ENCODE measurements at regions not wholly inside any gene's neighbourhood (a gene's known extent, or its start where the extent isn't known, plus 50 kb on each side); places are given as distances from the start of the nearest gene placed in this dataset.

- no peak overlapping the region for H3K4ac ChIP-seq (ENCODE audit: low read depth, low read length)
- no peak overlapping the region for H2AK5ac ChIP-seq (ENCODE audit: insufficient read length, low read length)
- H4K91ac ChIP-seq (ENCODE audit: insufficient read length, low read depth, low read length) = no peak overlapping the region
- no peak overlapping the region for H2AFZ ChIP-seq (ENCODE audit: low read length)
- Mint-ChIP-seq H3K4me1 (no peaks in the 10 kb centered on the region), H3K9me3 (no peaks in the 10 kb centered on the region), H3K27ac (peak overlapping the region in 1 of 3 experiments; percentile 21; a peak in 1 of 7 replicates), H3K36me3 (ENCODE audit: insufficient read depth in 1 of 3, low read depth in 3 of 3) (no peaks in the 10 kb centered on the region), H3K4me3 (no peak overlapping the region), H3K27me3 (ENCODE audit: low read depth) (no peaks in the 10 kb centered on the region; the same call in 1 of the 2 replicates)
- no CpG with 5 or more reads among the region's 4 CpGs for WGBS (ENCODE audit: extremely low coverage, insufficient read length, low lambda C conversion rate)
- H3K79me2 ChIP-seq (ENCODE audit: insufficient read depth, low read length) = no peaks in the 10 kb centered on the region
- H4K8ac ChIP-seq (replicated peaks; ENCODE audit: insufficient read length, low read depth, low read length) = no peak overlapping the region
- no peaks in the 10 kb centered on the region for H4K20me1 ChIP-seq (ENCODE audit: control insufficient read depth, insufficient read depth, insufficient read length)
- H2BK15ac ChIP-seq (ENCODE audit: low read depth, low read length) = no peak overlapping the region
- no peak overlapping the region for H3K56ac ChIP-seq (ENCODE audit: insufficient read length, low read depth, low read length)
- H3K14ac ChIP-seq (ENCODE audit: insufficient read depth, low read length) = no peak overlapping the region
- TF ChIP-seq CTCF (conservative IDR thresholded peaks at IDR 0.05) = no peak
- H3K9ac ChIP-seq (ENCODE audit: extremely low read depth, insufficient read length, low read length) = no peak overlapping the region
- H4K5ac ChIP-seq (ENCODE audit: insufficient read length, low read depth, low read length) = no peak overlapping the region
- H3K23me2 ChIP-seq (ENCODE audit: insufficient read length, low read depth, low read length, poor library complexity, severe bottlenecking) = no peaks in the 10 kb centered on the region
- no peaks in the 10 kb centered on the region for H3K9me3 ChIP-seq (ENCODE audit: control insufficient read depth, low read depth, low read length)
- H3K18ac ChIP-seq (ENCODE audit: insufficient read length, low read depth, low read length) = no peak overlapping the region
- H2BK120ac ChIP-seq (ENCODE audit: low read depth, low read length, poor library complexity, severe bottlenecking) = no peak overlapping the region
- H3K27ac ChIP-seq (ENCODE audit: insufficient read length, low read depth, low read length) = no peak overlapping the region
- no peak overlapping the region for H2BK12ac ChIP-seq (ENCODE audit: insufficient read length, low read depth, low read length)
- no peak overlapping the region for H2BK5ac ChIP-seq (ENCODE audit: insufficient read length, low read length)
- no peak overlapping the region for H3K23ac ChIP-seq (ENCODE audit: insufficient read length, low read depth, low read length)
- no peaks in the 10 kb centered on the region for H3K27me3 ChIP-seq (ENCODE audit: insufficient read depth, low read length)
- no peak overlapping the region for H2BK20ac ChIP-seq (ENCODE audit: low read depth, low read length, poor library complexity, severe bottlenecking)
- H3T11ph ChIP-seq (ENCODE audit: low read length) = no peak overlapping the region
- H3K4me1 ChIP-seq (ENCODE audit: insufficient read depth, low read length) = no peaks in the 10 kb centered on the region
- DNase-seq = no peak
- H3K4me2 ChIP-seq (ENCODE audit: insufficient read depth, insufficient read length, low read length) = no peak overlapping the region
- no peaks in the 10 kb centered on the region for H3K79me1 ChIP-seq (ENCODE audit: insufficient read depth, low read depth, low read length, poor library complexity, severe bottlenecking)
These were observed 258.0 kb upstream of the EDNRA start for GRCh38 chr4:147222906-147223305.

Data from H9 (cell line).